Dedifferentiated amniotic fluid mesenchymal stem cell (primary cell): ENCODE measurements at regions not wholly inside any gene's neighbourhood (a gene's known extent, or its start where the extent isn't known, plus 50 kb on each side); places are given as distances from the start of the nearest gene placed in this dataset.

Experiments
- DNase-seq: peaks from one replicate; pipeline ENCODE4 v3.0.0-alpha.2; 2016; ENCODE audit errors: extremely low spot score

GRCh38 chr4:181259081-181259709 is 984.0 kb upstream of the TENM3 start:
- no peak for DNase-seq

GRCh38 chr4:181261279-181261678 is 981.9 kb upstream of the TENM3 start:
- peak; percentile 38 for DNase-seq

DNA sequence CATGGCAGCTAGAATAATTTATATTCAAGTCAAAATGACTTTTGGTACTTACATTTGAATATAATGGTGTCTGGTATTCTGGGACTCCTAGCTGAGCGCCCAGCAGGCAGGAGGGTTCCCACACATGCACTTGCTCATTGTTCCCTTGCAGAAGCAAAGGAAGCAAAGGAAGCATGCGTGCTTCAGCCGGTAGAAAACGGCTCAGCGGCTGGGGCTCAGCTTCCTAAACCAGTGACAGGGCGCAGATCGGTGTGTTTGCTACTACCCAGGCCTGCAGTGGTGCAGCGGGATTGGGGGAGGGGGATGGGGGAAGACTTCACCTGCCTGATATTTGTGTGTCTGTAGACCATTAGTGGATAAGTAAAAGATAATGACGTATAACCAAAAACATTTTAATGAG is 978.3 kb upstream of the TENM3 start:
- DNase-seq: no peak

GRCh38 chr4:181265370-181265769 is 977.8 kb upstream of the TENM3 start:
- no peak for DNase-seq

- no peak for DNase-seq
These were observed 972.0 kb upstream of the TENM3 start for GRCh38 chr4:181271116-181271640.

GRCh38 chr4:181272422-181272821 is 970.8 kb upstream of the TENM3 start:
- DNase-seq: no peak

DNA sequence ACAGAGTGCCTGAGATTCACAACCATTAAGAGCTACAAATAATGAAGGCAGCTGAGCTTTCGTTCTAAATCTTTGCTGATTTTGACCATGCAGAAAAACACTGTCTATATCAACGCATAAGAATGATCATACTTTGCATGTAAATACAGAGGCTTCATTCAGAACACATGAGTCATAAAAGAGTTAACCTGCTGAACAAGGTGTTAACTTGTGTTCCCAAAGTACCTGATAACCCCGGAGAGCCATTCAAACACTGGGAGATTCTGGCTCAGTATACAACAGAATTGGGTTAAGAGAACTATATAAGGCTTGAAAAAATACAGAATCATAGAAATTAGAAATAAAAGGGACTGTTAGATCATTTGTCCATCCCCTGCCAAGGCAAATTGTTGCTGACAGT is 964.3 kb upstream of the TENM3 start:
- DNase-seq: no peak

DNA sequence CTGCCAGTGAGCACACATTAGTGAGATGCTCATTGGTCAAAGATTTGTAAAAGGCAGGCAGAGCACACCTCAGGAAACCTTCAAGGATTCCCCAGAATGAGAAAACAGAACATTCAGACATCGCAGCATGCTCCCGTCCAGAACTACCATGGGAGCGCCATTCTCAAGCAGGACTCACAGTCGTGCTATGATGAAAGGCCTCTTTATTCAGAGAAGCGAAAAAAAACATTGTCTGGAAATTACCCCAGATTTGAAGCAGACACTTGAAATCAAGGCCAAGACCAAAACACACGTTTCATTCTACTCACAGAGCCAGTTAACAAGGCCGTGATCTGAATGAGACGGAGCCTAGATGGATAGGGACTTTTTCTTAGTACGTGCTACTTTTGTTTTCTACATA is 961.8 kb upstream of the TENM3 start:
- no peak for DNase-seq

DNA sequence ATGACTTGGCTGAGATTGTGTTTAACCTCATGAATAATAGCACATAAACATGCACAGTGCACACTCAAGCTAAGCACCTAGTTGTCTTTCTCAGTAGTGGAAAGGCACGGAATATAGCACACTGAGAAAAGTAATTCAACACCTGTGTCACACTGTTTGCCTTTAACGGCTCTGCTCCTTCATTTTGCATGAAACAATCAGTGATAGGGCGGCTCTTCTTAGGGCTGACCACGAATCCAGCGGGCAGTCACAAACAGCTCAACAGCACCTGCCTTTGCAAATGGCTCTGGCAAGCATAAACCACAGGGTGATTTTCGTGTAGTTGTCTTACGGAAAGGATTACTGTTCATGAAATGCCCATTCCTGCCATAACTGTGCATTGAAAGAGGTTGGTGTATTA is 954.0 kb upstream of the TENM3 start:
- DNase-seq: no peak

DNA sequence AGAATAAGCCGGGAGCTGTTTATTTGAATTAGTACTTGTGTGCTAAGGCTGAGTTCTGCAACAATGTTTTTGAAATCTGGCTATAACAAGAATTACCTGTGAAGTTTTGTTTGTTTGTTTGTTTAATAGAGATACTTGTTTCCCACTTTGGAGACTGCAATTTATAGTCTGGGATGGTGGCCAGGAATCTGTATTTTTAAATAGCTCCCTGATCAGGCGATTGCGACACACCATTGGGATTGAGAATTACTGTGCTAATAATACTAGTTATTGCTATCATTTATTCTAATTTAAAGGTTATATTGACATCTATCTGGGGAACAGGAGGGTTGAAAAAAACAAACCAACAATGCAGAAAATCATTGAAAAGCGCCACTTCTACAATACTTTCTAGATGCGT is 951.6 kb upstream of the TENM3 start:
- DNase-seq: no peak

- no peak for DNase-seq
These were observed 950.2 kb upstream of the TENM3 start for GRCh38 chr4:181293014-181293413.

DNA sequence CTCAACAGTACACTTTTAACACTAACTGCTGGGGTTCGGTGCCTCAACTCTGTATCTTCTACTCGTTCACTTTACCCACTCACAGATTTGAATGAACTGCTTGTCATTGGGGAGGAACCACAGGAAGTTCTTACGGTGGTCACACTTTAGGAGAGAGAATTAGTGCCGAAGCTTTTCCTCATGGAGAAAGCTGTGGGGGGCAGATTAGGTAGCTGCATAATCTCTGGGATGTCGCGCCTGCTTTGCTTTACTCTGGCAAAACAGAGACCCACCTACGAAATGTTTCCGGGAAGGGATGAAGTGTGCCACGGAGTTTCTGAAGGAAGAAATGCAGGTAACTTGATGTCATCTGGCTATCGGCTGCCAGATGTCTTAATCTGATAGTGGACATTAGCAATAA is 949.7 kb upstream of the TENM3 start:
- DNase-seq: no peak

DNA sequence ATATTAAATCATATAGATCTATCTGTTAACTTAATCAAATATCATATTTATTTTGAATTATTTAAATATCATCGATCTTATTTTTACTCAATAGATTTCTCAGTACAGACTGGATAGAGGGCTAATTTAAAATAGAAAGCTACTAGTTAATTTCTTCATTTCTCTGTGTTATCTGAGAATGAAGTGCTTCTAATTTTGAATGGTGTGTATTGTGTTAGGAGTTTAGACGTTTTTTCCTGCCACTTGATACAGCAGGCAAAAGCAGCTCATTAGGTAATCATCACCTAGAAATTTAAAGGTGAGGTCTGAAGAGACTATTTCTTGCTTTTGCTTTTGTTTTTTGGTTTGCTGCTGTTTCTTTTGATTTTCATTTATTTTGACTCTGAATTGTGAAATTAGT is 948.8 kb upstream of the TENM3 start:
- DNase-seq: no peak

DNA sequence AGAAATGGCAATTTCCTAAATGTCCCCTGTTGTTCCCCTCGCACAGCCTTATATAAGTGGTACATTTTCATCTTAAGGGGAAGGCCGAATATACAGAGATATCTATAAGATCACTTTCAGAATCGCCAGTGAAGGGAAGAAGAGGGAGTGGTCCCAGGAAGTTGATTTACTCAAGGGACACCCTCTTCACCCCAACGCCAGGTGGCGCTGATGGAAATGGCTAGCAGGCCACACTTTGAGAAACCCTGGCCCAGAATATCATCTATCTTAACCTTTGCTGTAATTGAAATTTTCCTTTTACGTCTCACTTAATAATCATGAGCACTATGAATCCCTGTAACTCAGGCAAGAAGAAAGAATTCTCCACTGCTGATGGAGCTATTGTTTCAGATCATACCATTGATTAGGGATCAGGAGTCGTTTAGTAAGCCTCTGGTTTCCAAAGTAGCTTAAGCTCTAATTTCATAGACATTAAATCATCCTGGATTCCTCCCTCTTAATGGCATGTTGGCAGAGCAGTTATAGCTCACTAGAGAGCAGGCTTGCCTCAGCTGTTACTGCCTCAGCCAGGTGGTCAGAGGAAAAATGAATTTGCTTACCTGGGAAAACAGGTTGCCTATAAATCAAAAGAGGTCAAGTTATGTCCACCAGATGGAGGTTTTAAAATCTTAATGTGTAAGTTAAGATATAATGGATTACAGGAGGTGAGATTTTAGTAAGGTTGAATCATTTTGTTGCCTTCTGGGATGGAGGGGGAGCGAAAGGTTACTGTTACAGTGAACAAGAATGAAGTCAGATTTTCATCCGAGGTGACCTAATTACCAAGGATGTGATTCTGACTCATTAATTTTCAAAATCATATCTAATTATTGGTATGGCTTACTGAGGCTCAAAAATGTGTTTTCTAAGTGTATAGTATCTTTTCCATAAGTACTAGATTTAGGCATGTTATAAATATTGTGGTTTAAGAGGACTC is 941.2 kb upstream of the TENM3 start:
- no peak for DNase-seq

DNA sequence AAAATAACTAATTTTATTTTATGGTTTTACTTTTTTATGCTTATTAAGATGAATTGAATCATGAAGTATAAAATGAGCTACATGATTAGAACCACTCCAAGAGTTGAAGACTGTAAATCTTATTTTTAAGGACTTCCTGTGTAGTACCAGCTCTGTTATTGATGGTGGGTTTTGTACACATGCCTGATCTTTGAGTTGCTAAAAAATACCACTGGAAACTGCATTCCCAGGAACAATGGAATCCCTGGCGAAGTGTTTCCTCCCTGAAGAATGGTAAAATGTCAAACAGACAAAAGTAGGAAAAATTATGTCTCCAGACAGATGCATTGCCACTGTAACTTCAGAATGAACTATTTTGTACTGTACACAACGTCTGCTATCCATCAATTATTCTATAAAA is 935.4 kb upstream of the TENM3 start:
- no peak for DNase-seq

DNA sequence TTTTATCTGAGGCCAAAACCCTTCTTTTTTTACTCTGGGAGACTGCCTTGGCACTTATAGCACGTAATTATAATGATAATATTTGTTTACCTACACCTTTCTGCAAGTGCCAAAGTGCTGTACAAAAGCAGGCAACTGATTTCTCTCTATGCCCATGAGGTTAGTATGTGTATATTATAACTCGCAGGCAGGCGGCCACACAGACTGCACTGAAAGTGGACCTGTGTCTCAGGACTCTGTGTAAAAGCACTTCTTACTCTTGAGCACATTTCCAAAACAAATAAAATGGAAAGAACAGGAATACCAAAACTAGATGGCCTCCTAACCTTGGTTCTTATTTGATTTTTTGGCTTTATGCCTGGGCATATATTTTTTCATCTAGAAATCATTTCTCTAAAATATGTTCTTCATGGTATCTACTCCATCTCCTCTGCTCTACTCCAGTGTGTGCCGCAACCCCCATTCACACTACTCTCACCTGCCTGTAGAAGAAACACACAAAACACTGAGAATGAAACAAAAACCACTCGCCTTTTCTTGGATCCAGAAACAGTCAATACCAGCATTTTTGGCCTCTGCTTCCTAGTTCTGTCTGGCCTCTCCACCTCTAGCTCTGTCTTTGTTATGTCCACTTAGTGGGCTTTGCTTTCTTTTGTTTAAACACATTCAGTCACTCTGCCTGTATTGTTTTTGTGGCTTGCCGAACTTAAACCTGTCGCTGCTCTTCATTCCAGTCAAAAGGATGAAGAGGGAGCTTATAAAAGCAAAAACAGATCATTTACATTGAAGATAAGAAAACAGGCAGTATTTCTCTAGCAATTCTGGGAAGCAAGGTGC is 934.5 kb upstream of the TENM3 start:
- no peak for DNase-seq

DNA sequence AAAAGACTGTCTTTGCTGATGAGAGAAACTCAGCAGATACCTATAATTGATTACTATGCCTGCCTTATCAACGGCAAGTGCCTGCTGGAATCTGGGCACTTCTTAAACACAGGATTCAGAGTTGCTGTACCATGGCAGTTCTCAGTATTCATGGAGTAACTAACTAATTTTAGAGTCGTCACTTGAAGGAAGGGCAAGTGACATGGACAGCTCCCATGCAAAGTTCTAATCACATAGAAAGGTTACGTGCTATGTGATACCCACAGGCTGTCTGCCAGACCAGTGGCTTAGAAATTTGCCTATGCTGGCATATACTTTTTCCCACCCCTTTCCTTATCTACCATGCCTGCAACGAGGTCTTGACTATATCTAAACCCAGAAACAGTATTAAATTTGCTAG is 931.1 kb upstream of the TENM3 start:
- DNase-seq: no peak

DNA sequence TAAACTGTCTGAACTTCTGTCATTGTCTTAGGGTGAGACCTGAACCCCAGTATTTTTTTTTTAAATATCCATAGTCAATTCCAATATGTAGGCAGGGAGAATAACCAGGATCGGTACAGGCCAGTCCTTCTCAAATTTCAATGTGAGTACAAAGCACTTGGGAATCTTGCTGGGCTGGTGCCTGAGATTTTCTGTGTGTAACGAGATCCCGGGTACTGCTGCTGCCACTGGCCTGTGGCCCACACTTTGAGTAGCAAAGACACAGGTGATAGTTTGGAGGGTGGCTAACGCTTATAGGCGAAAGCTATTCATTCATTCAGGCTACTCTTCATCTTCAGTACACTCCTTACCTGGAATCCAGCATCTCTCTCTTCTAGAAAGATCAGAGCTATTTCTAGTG is 923.6 kb upstream of the TENM3 start:
- no peak for DNase-seq

DNA sequence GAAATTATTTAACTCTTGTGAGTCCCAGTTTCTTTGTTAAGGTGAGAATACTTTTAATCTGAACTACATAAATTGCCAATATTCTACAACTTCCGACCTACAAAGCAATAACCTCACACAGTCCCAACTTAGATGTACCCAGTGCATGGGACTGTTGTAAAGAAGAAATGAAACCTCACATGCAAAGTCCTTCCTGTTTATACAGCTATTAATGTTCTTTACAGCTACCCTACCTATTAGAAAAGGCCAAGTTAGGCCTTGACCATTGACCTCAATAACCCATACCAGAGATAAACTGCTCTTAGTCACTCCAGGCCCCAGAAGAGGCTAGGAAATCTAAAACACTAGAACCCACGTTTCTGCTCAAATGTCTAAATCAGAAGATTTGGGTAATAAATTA is 920.1 kb upstream of the TENM3 start:
- no peak for DNase-seq

DNA sequence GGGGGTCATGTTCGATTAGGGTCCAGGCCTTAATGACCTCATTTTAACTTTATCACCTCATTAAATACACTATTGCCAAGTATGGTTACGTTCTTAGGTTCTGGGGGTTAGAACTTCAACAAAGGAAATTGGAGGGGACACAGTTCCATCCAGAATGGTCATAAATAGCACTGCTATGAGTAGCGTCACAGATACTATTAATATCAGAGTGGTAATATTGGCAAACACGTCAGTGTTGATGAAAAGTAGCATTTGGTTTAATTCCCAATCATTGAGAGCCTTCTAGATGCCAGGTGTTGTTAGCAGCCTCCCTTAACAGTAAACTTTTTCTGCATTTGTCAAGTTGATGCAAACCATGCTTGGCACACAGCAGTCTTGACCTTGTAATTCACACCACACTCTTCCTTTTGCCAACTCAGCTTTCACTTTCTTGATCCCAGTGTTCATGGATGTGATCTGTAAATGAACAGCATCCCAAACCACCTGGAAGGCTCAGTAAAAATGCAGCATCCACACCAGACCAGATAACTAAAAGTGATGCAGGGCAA is 912.5 kb upstream of the TENM3 start:
- no peak for DNase-seq

- peak; percentile 26 for DNase-seq
These were observed 912.0 kb upstream of the TENM3 start for GRCh38 chr4:181331214-181331613.

- no peak for DNase-seq
These were observed 897.3 kb upstream of the TENM3 start for GRCh38 chr4:181345931-181346330.
